T47D (cell line): ENCODE measurements at regions not wholly inside any gene's neighbourhood (a gene's known extent, or its start where the extent isn't known, plus 50 kb on each side); places are given as distances from the start of the nearest gene placed in this dataset.
"Not testable (repeated sequence)": the region's sequence is repeated elsewhere in the genome, so short reads cannot be mapped to it uniquely, and the experiment has no call there.

Experiments
- DNase-seq, 2 experiments: peaks; one replicate each; pipeline versions ENCODE4 v3.0.0 to v3.0.0-alpha.2; 2011 to 2012; ENCODE audit warnings: low read depth in 1 of 2, low spot score in 1 of 2
- JUND ChIP-seq: IDR thresholded peaks from 2 replicates; pipeline ENCODE4 v1.6.1; 2012; ENCODE audit warnings: low read depth
- in situ Hi-C: cut with HindIII; loops from 2 replicates; pipeline ENCODE4 v1.10.0; 2016; ENCODE audit warnings: low sequenced_read_pairs, low pct_unique_long_range_greater_than_20kb

DNA sequence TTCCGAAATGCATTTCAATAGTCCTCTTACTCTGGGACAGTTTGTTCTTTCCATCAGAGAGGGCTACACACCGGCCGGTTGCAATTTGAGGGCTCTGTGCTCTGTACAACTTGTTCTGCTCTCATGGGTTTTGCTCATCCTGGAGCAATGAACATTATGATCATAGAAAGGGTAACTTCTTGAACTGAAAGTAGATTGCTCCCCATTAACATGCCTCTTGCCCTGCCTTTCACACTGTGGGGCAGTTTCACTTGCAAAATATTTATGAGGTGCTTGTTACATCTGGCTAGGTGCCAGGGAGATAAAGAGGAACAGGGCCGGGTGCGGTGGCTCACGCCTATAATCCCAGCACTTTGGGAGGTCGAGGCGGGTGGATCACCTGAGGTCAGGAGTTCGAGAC is 97.3 kb upstream of the MPP7 start:
- TF ChIP-seq JUND: no peak
- in situ Hi-C loops: no loop called here
- no peak for DNase-seq

DNA sequence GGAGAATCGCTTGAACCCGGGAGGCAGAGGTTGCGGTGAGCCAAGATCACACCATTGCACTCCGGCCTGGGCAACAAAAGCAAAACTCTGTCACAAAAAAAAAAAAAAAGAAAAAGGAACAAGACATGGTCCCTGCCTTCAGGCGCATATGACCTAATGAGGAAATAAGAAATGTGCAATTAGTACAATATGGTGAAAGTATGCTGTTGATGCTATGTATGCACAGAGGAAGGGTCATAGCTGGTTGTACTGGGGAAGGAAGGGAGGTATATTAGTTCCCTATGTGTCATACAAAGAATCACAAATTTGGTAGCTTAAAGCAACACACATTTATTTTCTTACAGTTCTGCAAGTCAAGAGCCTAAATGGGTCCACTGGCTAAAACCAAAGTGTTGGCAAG is 97.8 kb upstream of the MPP7 start:
- no peak for DNase-seq
- TF ChIP-seq JUND: no peak
- in situ Hi-C loops: no loop called here

DNA sequence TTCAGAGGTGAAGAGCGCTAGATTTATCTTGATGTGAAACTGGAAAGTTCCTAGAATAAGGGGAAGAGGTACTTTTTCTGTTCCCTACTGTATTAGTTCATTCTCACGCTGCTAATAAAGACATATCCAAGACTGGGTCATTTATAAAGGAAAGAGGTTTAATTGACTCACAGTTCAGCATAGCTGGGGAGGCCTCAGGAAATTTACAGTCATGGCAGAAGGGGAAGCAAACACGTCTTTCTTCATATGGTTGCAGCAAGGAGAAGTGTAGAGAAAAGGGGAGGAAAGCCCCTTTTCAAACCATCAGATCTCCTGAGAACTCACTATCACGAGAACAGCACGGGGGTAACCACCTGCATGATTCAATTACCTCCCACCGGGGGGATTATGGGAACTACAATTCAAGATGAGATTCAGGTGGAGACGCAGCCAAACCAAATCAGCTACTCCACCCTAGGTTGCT is 99.8 kb upstream of the MPP7 start:
- in situ Hi-C loops, DNase-seq: not testable (repeated sequence)

DNA sequence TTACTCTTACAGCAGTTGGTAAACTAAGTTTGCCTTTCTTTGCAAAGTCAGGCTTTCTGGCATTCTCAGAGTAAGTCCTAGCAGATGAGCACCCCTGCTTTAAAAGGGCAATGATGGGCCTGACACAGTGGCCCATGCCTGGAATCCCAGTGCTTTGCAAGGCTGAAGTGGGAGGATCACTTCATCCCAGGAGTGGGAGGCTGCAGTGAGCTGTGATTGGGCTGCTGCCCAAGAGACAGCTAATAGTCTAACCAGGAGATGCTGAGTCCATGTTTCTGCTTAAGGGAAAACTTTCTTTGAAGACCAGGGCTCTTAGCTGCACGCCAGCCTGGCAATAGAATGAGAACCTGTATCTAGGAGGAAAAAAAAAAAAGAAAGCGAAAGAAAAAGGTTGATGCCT is 100.2 kb upstream of the MPP7 start:
- no peak for TF ChIP-seq JUND
- in situ Hi-C loops: no loop called here
- DNase-seq: no peak

DNA sequence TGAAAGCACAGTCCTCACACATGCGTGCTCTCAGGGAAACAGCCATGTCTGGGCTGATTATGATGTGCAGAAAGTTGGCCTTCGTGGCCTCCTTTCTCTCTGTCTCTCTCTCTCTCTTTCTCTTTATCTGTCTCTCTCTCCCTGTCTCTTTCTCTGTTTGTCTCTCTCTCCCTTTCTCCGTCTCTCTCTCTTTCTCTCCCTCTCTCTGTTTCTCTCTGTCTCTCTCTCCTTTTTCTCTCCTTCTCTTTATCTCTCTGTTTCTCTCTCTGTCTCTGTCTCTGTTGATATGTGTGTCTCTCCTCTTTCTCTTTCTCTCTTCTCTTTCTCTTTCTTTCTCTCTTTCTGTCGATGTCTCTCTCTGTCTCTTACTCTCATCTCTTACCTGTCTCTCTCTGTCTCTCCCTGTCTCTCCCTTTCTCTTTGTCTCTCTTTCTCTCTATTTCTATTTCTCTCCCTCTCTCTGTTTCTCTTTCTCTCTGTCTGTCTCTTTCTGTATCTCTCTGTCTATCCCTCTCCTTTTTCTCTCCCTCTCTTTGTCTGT is 105.4 kb upstream of the MPP7 start:
- no peak for DNase-seq
- in situ Hi-C loops: no loop called here
- TF ChIP-seq JUND: no peak

DNA sequence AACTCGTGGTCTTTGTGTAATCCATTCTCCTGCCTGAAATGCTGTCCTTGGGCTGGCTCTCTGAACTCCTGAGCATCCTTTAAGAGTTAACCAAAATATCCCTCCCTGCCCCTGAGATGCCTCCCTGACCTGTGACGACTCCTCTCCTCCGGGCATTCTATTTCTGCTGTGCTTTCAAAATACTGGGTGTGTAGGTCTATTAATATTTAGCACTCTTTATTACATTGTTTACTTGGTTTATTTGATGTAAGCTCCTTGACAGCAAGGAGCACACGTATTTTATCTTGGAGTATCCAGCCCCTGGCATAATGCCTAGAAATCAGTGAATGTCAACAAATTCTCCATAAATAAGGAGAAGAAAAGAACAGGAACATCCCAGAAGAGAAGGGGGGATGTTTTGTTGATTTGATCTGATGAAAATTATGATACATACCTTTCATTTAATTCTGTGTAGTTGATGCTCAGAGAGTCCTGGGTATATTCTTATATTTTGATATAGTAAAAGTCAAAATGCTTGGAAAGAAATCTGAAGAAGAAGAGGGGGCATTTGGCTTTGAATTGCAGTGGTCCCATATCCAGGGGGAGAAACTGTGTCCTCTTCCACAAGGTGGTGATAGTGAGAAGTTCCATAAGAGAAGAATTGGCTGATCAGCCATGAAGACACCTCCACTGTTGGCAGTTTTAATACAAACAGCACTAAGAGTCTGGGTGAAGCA is 107.7 kb upstream of the MPP7 start:
- no peak for TF ChIP-seq JUND
- DNase-seq: peak in 1 of 2 experiments; percentile 37
- in situ Hi-C loops: no loop called here

DNA sequence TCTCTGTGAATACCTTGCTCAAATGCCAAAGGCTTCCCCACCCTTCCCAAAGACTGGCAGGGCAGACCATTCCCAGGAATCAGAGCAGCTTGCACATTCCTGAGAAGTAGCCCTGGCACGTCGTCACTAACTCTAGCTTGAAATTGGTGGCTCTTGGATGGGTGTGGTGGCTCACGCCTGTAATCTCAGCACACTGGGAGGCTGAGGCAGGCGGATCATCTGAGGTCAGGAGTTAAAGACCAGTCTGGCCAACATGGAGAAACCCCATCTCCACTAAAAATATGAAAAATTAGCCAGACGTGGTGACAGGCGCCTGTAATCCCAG is 108.2 kb upstream of the MPP7 start:
- no peak for DNase-seq
- in situ Hi-C loops: no loop called here
- TF ChIP-seq JUND: no peak

DNA sequence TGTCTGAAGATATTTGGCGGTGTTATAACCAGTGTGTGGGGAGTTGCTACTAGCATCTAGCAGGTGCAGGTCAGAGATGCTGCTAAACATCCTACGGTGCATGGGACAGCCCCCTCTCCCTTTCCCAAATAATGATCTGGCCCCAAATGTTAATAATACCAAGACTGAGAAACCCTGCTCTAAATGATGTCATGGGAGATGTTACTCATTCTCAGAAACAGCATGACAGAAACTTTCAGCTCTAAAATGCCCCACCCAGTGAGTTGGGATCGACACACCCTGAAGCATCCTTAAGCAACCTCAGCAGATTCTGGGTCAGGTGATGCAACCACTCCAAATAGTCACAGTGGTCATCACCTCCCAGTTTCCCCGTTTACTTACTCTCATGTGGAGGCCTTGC is 108.8 kb upstream of the MPP7 start:
- TF ChIP-seq JUND: no peak
- in situ Hi-C loops: no loop called here
- no peak for DNase-seq

DNA sequence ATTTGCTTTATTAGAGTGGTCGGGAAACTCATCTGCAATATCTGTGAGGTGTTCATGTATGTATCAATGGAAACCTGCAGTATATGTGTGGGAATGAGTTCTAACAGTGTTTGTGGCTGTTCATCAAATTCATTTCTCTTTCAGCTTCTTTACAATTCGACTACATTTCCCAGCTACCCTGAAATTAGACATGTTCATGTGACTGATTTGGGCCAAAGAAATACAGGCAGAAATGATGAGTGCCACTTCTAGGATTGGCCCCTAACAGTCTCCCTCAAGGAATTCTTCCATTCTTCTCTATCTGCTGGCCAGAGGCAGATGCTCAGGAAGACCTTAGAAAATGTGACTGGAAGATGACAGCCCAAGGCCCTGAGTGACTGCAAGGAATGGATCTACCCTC is 114.8 kb upstream of the WAC start:
- in situ Hi-C loops: no loop called here
- DNase-seq: no peak
- TF ChIP-seq JUND: no peak

DNA sequence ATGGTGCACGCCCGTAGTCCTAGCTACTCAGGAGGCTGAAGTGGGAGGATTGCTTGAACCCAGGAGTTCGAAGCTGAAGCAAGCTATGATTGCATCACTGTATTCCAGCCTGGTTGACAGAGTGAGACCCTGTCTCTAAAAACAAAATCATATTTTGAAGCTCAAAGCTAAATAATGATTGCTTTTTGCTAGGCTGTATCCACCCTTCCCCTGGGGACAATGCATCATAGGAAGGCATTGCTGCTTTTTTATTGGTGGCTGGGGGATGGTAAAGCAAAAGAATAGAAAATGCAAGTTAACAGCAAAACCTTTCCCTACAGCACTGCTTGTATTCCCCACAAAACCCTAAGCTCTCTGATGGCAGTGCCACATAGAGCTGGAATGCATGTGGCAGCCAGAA is 107.5 kb upstream of the WAC start:
- in situ Hi-C loops: no loop called here
- DNase-seq: no peak
- TF ChIP-seq JUND: no peak

DNA sequence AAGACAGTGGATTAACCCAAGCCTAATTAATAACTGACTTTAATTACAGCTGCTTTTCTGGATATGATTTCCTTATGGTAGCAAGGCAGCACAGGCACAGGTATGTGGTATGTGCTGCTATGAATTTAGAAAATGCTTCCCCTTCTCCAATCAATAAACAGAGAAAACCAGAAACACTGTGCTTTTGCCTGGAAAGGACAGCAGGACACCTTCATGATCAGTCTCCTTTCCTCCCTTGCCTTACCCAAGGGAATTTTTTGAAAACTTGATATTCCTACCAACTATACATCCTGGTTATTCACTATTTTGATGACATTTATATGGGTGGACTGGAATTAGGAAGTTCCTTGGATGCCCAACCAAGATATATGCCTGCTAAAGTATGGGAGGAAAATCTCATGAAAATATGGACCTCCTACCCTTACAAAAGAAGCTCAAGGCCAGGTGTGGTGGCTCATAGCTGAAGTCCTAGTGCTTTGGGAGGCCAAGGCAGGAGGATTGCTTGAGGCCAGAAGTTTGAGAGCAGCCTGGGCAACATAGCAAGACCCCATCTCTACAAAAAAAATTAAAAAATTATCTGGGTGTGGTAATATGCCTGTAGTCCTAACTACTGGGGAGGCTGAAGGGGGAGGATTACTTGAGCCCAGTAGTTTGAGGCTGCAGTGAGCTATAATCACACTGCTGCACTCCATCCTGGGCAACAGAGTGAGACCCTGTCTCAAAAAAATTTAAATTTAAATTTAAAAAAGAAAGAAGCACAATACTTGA is 106.3 kb upstream of the WAC start:
- no peak for DNase-seq

DNA sequence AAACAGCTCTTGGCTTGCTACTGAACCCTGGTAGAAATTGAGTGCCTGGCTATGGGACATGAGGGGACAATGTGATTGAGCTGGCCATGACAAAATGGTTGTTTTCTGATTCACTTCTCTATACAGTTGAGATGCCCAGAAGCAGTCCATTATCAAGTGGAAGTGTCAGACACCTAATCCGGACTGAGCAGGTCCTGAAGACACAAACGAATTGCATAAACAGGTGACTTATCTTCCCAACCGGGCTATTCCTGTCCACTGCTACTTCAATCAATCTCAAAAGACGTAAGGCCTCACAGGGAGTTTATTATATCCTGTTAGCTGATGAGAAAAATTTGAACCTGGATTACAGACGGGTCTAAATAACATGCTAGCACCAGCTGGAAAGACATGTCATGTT is 105.5 kb upstream of the WAC start:
- no peak for DNase-seq
- in situ Hi-C loops: no loop called here
- TF ChIP-seq JUND: no peak

More for the DNA sequence above, 106.3 kb upstream of the WAC start:
- TF ChIP-seq JUND: no peak
- in situ Hi-C loops: no loop called here

DNA sequence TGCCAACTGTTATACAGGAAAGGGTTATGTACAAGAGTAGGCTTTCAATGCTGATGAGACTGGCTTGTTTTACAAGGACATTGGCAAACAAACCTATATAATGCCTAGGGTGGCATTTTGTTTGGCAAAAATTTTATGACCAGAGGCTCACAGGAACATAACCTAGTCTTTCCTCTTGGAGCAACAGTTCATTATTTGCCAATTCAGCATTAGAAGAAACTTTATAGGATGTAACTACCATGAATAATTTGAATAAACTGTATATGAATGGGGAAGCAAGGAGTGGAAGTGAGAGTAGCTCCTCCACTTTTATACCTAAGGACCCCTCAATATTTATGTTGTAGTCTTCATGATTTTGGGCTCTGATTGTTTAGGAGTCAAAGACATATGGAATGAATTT is 103.9 kb upstream of the WAC start:
- peak in 1 of 2 experiments; percentile 39 for DNase-seq
- in situ Hi-C loops: no loop called here
- TF ChIP-seq JUND: no peak
